Spleen (tissue), 7 donors: ENCODE measurements at regions not wholly inside any gene's neighbourhood (a gene's known extent, or its start where the extent isn't known, plus 50 kb on each side); places are given as distances from the start of the nearest gene placed in this dataset.
A peak's percentile ranks its signal among the peaks of the same experiment; 100 is the strongest.

Experiments
- POLR2A ChIP-seq, 3 donors: fragments of 450-650 bp; IDR thresholded peaks; one replicate each; pipeline ENCODE4 v1.5.1; 2017; ENCODE audit warnings: antibody characterized with exemption in 3 of 3, mild to moderate bottlenecking in 1 of 3
- POLR2AphosphoS5 ChIP-seq, 3 donors: sonication (generic); formaldehyde crosslinking; IDR thresholded peaks; one replicate each; pipeline ENCODE4 v1.5.1; 2017; ENCODE audit warnings: antibody characterized with exemption in 3 of 3
- TF ChIP-seq, protein P1 (sequence below), 11 experiments: fragments of 200-600 bp in 7 of 11; fragments of 450-650 bp in 4 of 11; sonication (generic) in 4 of 11; IDR thresholded peaks in 8 of 11; conservative IDR thresholded peaks in 3 of 11; 1 replicate in 7 of 11; 2 replicates in 4 of 11; pipeline versions ENCODE4 v1.4.0 to v1.8.0; 2016 to 2021; ENCODE audit warnings: antibody characterized with exemption in 11 of 11, inconsistent platforms in 4 of 11, mild to moderate bottlenecking in 1 of 11
- donor health status: DM: no; HTN: no; CAD: no; lungs with moderate emphysema.
- donor health status: DM: no; HTN: no; CAD: no.
- donor health status: DM: no; HTN: no; CAD: no.

DNA sequence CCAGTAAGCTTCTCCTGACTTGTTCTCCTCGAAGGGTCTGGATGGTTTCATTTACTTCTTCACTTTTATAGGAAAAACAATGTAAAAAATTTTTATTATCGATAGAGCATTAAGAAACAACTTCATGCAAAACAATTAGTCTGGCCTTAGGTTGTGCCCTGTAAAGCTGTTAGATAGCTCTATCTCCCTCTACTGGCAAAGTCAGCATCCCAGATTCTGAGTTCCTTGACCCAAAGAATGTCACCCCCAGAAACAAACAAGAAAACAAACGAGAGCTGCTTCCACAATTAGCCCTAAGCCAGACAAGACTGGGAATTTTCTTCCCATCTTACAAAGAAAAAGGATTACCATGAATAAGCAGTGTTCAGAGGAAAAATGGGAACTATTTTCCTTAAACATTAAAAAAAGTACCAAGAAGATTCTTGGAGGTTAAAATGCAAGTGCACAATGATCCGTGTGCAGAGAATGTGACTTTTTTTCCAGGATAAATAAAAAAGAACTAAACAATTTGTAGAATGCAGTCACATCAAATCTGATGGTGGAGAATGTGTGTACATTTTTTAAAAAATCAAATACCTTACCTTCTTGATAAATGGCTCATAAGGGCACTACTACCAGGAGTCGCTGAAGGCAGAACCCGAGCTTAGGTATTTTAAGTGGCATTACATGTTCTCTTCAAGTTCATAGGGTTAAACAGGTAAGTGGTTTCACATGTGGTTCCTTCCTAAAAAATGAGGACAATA, 293.2 kb downstream of the FBXO8 start:
- TF ChIP-seq, protein P1, sequence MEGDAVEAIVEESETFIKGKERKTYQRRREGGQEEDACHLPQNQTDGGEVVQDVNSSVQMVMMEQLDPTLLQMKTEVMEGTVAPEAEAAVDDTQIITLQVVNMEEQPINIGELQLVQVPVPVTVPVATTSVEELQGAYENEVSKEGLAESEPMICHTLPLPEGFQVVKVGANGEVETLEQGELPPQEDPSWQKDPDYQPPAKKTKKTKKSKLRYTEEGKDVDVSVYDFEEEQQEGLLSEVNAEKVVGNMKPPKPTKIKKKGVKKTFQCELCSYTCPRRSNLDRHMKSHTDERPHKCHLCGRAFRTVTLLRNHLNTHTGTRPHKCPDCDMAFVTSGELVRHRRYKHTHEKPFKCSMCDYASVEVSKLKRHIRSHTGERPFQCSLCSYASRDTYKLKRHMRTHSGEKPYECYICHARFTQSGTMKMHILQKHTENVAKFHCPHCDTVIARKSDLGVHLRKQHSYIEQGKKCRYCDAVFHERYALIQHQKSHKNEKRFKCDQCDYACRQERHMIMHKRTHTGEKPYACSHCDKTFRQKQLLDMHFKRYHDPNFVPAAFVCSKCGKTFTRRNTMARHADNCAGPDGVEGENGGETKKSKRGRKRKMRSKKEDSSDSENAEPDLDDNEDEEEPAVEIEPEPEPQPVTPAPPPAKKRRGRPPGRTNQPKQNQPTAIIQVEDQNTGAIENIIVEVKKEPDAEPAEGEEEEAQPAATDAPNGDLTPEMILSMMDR (IDR thresholded peaks at IDR 0.05 in 8 of 11, conservative IDR thresholded peaks at IDR 0.05 in 3 of 11), result peak in 6 of 11 experiments; percentile 33 to 53 (median 48)
- TF ChIP-seq POLR2AphosphoS5 (IDR thresholded peaks at IDR 0.05) (no peak), POLR2A (IDR thresholded peaks at IDR 0.05) (no peak)
